Stomach (tissue), 4 donors: ENCODE measurements at regions not wholly inside any gene's neighbourhood (a gene's known extent, or its start where the extent isn't known, plus 50 kb on each side); places are given as distances from the start of the nearest gene placed in this dataset.

Source experiments
- EP300 ChIP-seq: sonication (generic); formaldehyde crosslinking; IDR thresholded peaks from one replicate; pipeline ENCODE4 v1.6.1; 2017; ENCODE audit warnings: antibody characterized with exemption
- POLR2A ChIP-seq, 4 donors: fragments of 450-650 bp; IDR thresholded peaks; one replicate each; pipeline ENCODE4 v1.6.1; 2016; ENCODE audit warnings: antibody characterized with exemption in 4 of 4, control low read depth in 2 of 4, mild to moderate bottlenecking in 1 of 4, moderate library complexity in 1 of 4
- POLR2AphosphoS5 ChIP-seq, 3 donors: sonication (generic); formaldehyde crosslinking; IDR thresholded peaks; one replicate each; pipeline ENCODE4 v1.6.1; 2016; ENCODE audit warnings: antibody characterized with exemption in 3 of 3
- TF ChIP-seq, protein P1 (sequence below), 7 experiments: fragments of 450-650 bp in 4 of 7; fragments of 200-600 bp in 3 of 7; sonication (generic) in 3 of 7; IDR thresholded peaks; one replicate each; pipeline ENCODE4 v1.5.1; 2016 to 2019; ENCODE audit warnings: antibody characterized with exemption in 7 of 7, control low read depth in 2 of 7, mild to moderate bottlenecking in 1 of 7

DNA sequence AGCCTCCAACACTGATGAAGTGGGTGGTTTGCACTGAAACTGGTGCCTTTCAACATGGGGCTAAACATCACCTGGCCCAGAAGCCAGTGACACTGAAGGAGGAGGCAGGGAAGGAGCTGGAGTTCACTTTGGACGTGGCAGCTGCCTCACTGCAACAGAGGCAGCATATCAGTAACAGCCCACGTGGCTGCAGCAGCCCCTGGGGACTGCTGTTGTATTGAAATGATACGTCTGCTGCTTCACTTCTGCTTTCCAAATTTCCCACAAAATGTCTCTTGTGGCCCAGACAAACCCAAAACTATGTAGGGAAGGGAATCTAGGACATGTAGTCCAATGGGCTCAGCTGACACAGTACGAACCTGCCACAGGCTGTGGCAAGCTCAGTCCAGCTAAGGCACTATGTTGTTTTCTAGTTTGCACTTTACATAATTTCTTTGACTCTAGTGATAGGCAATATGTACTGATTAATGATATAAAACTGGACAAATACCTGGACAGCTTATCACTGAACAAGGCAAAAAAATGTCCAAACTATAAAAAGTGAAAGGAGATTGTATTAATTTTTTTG, 84.7 kb upstream of the RAPGEF2 start:
- TF ChIP-seq POLR2A (IDR thresholded peaks at IDR 0.05) (no peak), POLR2AphosphoS5 (IDR thresholded peaks at IDR 0.05) (no peak), EP300 (no peak)
- TF ChIP-seq, protein P1, sequence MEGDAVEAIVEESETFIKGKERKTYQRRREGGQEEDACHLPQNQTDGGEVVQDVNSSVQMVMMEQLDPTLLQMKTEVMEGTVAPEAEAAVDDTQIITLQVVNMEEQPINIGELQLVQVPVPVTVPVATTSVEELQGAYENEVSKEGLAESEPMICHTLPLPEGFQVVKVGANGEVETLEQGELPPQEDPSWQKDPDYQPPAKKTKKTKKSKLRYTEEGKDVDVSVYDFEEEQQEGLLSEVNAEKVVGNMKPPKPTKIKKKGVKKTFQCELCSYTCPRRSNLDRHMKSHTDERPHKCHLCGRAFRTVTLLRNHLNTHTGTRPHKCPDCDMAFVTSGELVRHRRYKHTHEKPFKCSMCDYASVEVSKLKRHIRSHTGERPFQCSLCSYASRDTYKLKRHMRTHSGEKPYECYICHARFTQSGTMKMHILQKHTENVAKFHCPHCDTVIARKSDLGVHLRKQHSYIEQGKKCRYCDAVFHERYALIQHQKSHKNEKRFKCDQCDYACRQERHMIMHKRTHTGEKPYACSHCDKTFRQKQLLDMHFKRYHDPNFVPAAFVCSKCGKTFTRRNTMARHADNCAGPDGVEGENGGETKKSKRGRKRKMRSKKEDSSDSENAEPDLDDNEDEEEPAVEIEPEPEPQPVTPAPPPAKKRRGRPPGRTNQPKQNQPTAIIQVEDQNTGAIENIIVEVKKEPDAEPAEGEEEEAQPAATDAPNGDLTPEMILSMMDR (IDR thresholded peaks at IDR 0.05): no peak
